Activated T-helper 1 cell treated with Interleukin-2 at 50 U/mL for 16 hours (primary cell): ENCODE measurements at regions not wholly inside any gene's neighbourhood (a gene's known extent, or its start where the extent isn't known, plus 50 kb on each side); places are given as distances from the start of the nearest gene placed in this dataset.

Source experiments
- DNase-seq: peaks from one replicate; pipeline ENCODE4 v3.0.0-alpha.2; 2020; ENCODE audit warnings: low read depth

- DNase-seq = no peak
Observed at GRCh38 chr5:133797167-133797566, 171.3 kb downstream of the C5orf15 start.

GRCh38 chr5:133796186-133796585, 172.2 kb downstream of the C5orf15 start:
- DNase-seq = no peak

- DNase-seq = no peak
Observed at GRCh38 chr5:133794771-133795415, 173.5 kb downstream of the C5orf15 start.

GRCh38 chr5:133793756-133794465, 174.5 kb downstream of the C5orf15 start:
- no peak for DNase-seq

GRCh38 chr5:133792655-133793054, 175.8 kb downstream of the C5orf15 start:
- DNase-seq = no peak

GRCh38 chr5:133792024-133792423, 176.4 kb downstream of the C5orf15 start:
- DNase-seq = no peak

- DNase-seq = no peak
Observed at GRCh38 chr5:133790898-133791297, 177.5 kb downstream of the C5orf15 start.

- no peak for DNase-seq
Observed at GRCh38 chr5:133789428-133789827, 177.1 kb upstream of the FSTL4 start.

- no peak for DNase-seq
Observed at GRCh38 chr5:133788121-133788520, 175.8 kb upstream of the FSTL4 start.

- DNase-seq = no peak
Observed at GRCh38 chr5:133786420-133786819, 174.1 kb upstream of the FSTL4 start.

- DNase-seq = no peak
Observed at GRCh38 chr5:133785182-133785581, 172.8 kb upstream of the FSTL4 start.

- no peak for DNase-seq
Observed at GRCh38 chr5:133783481-133783880, 171.1 kb upstream of the FSTL4 start.

GRCh38 chr5:133782736-133783135, 170.4 kb upstream of the FSTL4 start:
- DNase-seq = no peak

- DNase-seq = no peak
Observed at GRCh38 chr5:133781436-133782225, 169.3 kb upstream of the FSTL4 start.

- DNase-seq = no peak
Observed at GRCh38 chr5:133780619-133781280, 168.4 kb upstream of the FSTL4 start.

- DNase-seq = no peak
Observed at GRCh38 chr5:133779828-133780475, 167.6 kb upstream of the FSTL4 start.

GRCh38 chr5:133778636-133779035, 166.3 kb upstream of the FSTL4 start:
- DNase-seq = no peak

GRCh38 chr5:133777951-133778350, 165.6 kb upstream of the FSTL4 start:
- no peak for DNase-seq

GRCh38 chr5:133775584-133776304, 163.4 kb upstream of the FSTL4 start:
- no peak for DNase-seq

GRCh38 chr5:133773247-133774202, 161.2 kb upstream of the FSTL4 start:
- no peak for DNase-seq
